ENCODE measurements at regions not wholly inside any gene's neighbourhood (a gene's known extent, or its start where the extent isn't known, plus 50 kb on each side); places are given as distances from the start of the nearest gene placed in this dataset.

GRCh38 chr11:25953006-25953405, 378.9 kb upstream of the ANO3 start:
- Mint-ChIP-seq H3K9me3 (peaks cover 3% of the 10 kb centered on the region), H3K36me3 (ENCODE audit: low read depth) (no peaks in the 10 kb centered on the region), H3K4me1 (ENCODE audit: low read depth) (no peaks in the 10 kb centered on the region), H3K27ac (no peak overlapping the region), H3K27me3 (ENCODE audit: low read depth) (no peaks in the 10 kb centered on the region), H3K4me3 (no peak overlapping the region)

GRCh38 chr11:25958045-25958444, 373.9 kb upstream of the ANO3 start:
- Mint-ChIP-seq H3K27ac (no peak overlapping the region), H3K4me3 (no peak overlapping the region), H3K27me3 (ENCODE audit: low read depth) (no peaks in the 10 kb centered on the region), H3K4me1 (ENCODE audit: low read depth) (no peaks in the 10 kb centered on the region), H3K9me3 (peaks cover 3% of the 10 kb centered on the region), H3K36me3 (ENCODE audit: low read depth) (no peaks in the 10 kb centered on the region)

- Mint-ChIP-seq H3K36me3 (ENCODE audit: low read depth) (no peaks in the 10 kb centered on the region), H3K27ac (no peak overlapping the region)
These were observed 370.4 kb upstream of the ANO3 start for GRCh38 chr11:25961539-25961938.

GRCh38 chr11:25970726-25971508, 361.0 kb upstream of the ANO3 start:
- H3K9me3 Mint-ChIP-seq, result peaks cover 8% of the 10 kb centered on the region
- H3K4me3 Mint-ChIP-seq, result no peak overlapping the region
- H3K4me1 Mint-ChIP-seq (ENCODE audit: low read depth), result no peaks in the 10 kb centered on the region
- H3K27me3 Mint-ChIP-seq (ENCODE audit: low read depth), result no peaks in the 10 kb centered on the region
- H3K27ac Mint-ChIP-seq, result no peak overlapping the region
- H3K36me3 Mint-ChIP-seq (ENCODE audit: low read depth), result no peaks in the 10 kb centered on the region

More at GRCh38 chr11:25961539-25961938, 370.4 kb upstream of the ANO3 start:
- no peaks in the 10 kb centered on the region for H3K4me1 Mint-ChIP-seq (ENCODE audit: low read depth)
- no peak overlapping the region for H3K4me3 Mint-ChIP-seq
- no peaks in the 10 kb centered on the region for H3K9me3 Mint-ChIP-seq
- no peaks in the 10 kb centered on the region for H3K27me3 Mint-ChIP-seq (ENCODE audit: low read depth)

- Mint-ChIP-seq H3K4me3 (no peak overlapping the region), H3K9me3 (no peaks in the 10 kb centered on the region), H3K36me3 (ENCODE audit: low read depth) (no peaks in the 10 kb centered on the region), H3K27me3 (ENCODE audit: low read depth) (no peaks in the 10 kb centered on the region), H3K27ac (no peak overlapping the region), H3K4me1 (ENCODE audit: low read depth) (no peaks in the 10 kb centered on the region)
These were observed 351.8 kb upstream of the ANO3 start for GRCh38 chr11:25980091-25980490.

- H3K36me3 Mint-ChIP-seq (ENCODE audit: low read depth), result no peaks in the 10 kb centered on the region
- no peaks in the 10 kb centered on the region for H3K4me1 Mint-ChIP-seq (ENCODE audit: low read depth)
- H3K4me3 Mint-ChIP-seq, result no peak overlapping the region
- no peak overlapping the region for H3K27ac Mint-ChIP-seq
- H3K9me3 Mint-ChIP-seq, result no peaks in the 10 kb centered on the region
- H3K27me3 Mint-ChIP-seq (ENCODE audit: low read depth), result no peaks in the 10 kb centered on the region
These were observed 349.9 kb upstream of the ANO3 start for GRCh38 chr11:25981998-25982397.

- Mint-ChIP-seq H3K36me3 (ENCODE audit: low read depth) (no peaks in the 10 kb centered on the region), H3K27me3 (ENCODE audit: low read depth) (no peaks in the 10 kb centered on the region), H3K4me3 (no peak overlapping the region), H3K4me1 (ENCODE audit: low read depth) (no peaks in the 10 kb centered on the region), H3K9me3 (no peaks in the 10 kb centered on the region), H3K27ac (no peak overlapping the region)
These were observed 348.6 kb upstream of the ANO3 start for GRCh38 chr11:25983280-25983679.

GRCh38 chr11:25988178-25988577, 343.8 kb upstream of the ANO3 start:
- H3K4me3 Mint-ChIP-seq, result no peak overlapping the region
- no peaks in the 10 kb centered on the region for H3K4me1 Mint-ChIP-seq (ENCODE audit: low read depth)
- H3K27me3 Mint-ChIP-seq (ENCODE audit: low read depth), result no peaks in the 10 kb centered on the region

GRCh38 chr11:25990406-25990805, 341.5 kb upstream of the ANO3 start:
- H3K4me3 Mint-ChIP-seq, result no peak overlapping the region
- H3K36me3 Mint-ChIP-seq (ENCODE audit: low read depth), result no peaks in the 10 kb centered on the region
- H3K27me3 Mint-ChIP-seq (ENCODE audit: low read depth), result no peaks in the 10 kb centered on the region
- no peaks in the 10 kb centered on the region for H3K9me3 Mint-ChIP-seq
- no peaks in the 10 kb centered on the region for H3K4me1 Mint-ChIP-seq (ENCODE audit: low read depth)
- H3K27ac Mint-ChIP-seq, result no peak overlapping the region

More at GRCh38 chr11:25988178-25988577, 343.8 kb upstream of the ANO3 start:
- H3K9me3 Mint-ChIP-seq, result no peaks in the 10 kb centered on the region
- no peaks in the 10 kb centered on the region for H3K36me3 Mint-ChIP-seq (ENCODE audit: low read depth)
- H3K27ac Mint-ChIP-seq, result no peak overlapping the region

- H3K27ac Mint-ChIP-seq, result no peak overlapping the region
- H3K27me3 Mint-ChIP-seq (ENCODE audit: low read depth), result no peaks in the 10 kb centered on the region
- no peaks in the 10 kb centered on the region for H3K4me1 Mint-ChIP-seq (ENCODE audit: low read depth)
- H3K4me3 Mint-ChIP-seq, result no peak overlapping the region
- H3K9me3 Mint-ChIP-seq, result no peaks in the 10 kb centered on the region
- no peaks in the 10 kb centered on the region for H3K36me3 Mint-ChIP-seq (ENCODE audit: low read depth)
These were observed 340.5 kb upstream of the ANO3 start for GRCh38 chr11:25991476-25991875.

GRCh38 chr11:25992294-25992693, 339.6 kb upstream of the ANO3 start:
- Mint-ChIP-seq H3K4me3 (no peak overlapping the region), H3K27ac (no peak overlapping the region), H3K9me3 (no peaks in the 10 kb centered on the region), H3K36me3 (ENCODE audit: low read depth) (no peaks in the 10 kb centered on the region), H3K27me3 (ENCODE audit: low read depth) (no peaks in the 10 kb centered on the region), H3K4me1 (ENCODE audit: low read depth) (no peaks in the 10 kb centered on the region)

- no peak overlapping the region for H3K27ac Mint-ChIP-seq
- H3K4me1 Mint-ChIP-seq (ENCODE audit: low read depth), result no peaks in the 10 kb centered on the region
- no peaks in the 10 kb centered on the region for H3K36me3 Mint-ChIP-seq (ENCODE audit: low read depth)
- no peaks in the 10 kb centered on the region for H3K9me3 Mint-ChIP-seq
- no peak overlapping the region for H3K4me3 Mint-ChIP-seq
- H3K27me3 Mint-ChIP-seq (ENCODE audit: low read depth), result no peaks in the 10 kb centered on the region
These were observed 338.9 kb upstream of the ANO3 start for GRCh38 chr11:25993016-25993415.

- no peak overlapping the region for H3K4me3 Mint-ChIP-seq
- no peaks in the 10 kb centered on the region for H3K4me1 Mint-ChIP-seq (ENCODE audit: low read depth)
- H3K36me3 Mint-ChIP-seq (ENCODE audit: low read depth), result no peaks in the 10 kb centered on the region
- no peaks in the 10 kb centered on the region for H3K27me3 Mint-ChIP-seq (ENCODE audit: low read depth)
- peaks cover 6% of the 10 kb centered on the region for H3K9me3 Mint-ChIP-seq
- no peak overlapping the region for H3K27ac Mint-ChIP-seq
These were observed 320.5 kb upstream of the ANO3 start for GRCh38 chr11:26011474-26011873.

- Mint-ChIP-seq H3K4me3 (no peak overlapping the region), H3K4me1 (ENCODE audit: low read depth) (no peaks in the 10 kb centered on the region), H3K27me3 (ENCODE audit: low read depth) (no peaks in the 10 kb centered on the region), H3K9me3 (peaks cover 8% of the 10 kb centered on the region), H3K36me3 (ENCODE audit: low read depth) (no peaks in the 10 kb centered on the region), H3K27ac (no peak overlapping the region)
These were observed 317.3 kb upstream of the ANO3 start for GRCh38 chr11:26014456-26015115.

GRCh38 chr11:26017322-26017860, 314.5 kb upstream of the ANO3 start:
- Mint-ChIP-seq H3K36me3 (ENCODE audit: low read depth) (no peaks in the 10 kb centered on the region), H3K4me3 (no peak overlapping the region), H3K27me3 (ENCODE audit: low read depth) (no peaks in the 10 kb centered on the region), H3K4me1 (ENCODE audit: low read depth) (no peaks in the 10 kb centered on the region), H3K27ac (no peak overlapping the region), H3K9me3 (peaks cover 3% of the 10 kb centered on the region)
